ENCODE measurements at regions not wholly inside any gene's neighbourhood (a gene's known extent, or its start where the extent isn't known, plus 50 kb on each side); places are given as distances from the start of the nearest gene placed in this dataset.

GRCh38 chr6:95328231-95328630 lies 249.1 kb upstream of the MANEA start:
- TF ChIP-seq CTCF (IDR thresholded peaks at IDR 0.05; ENCODE audit: low read depth, low read length) (no peak), EZH2phosphoT487 (IDR thresholded peaks at IDR 0.05; ENCODE audit: low read depth) (no peak)
